GM18511 (cell line): ENCODE measurements at regions not wholly inside any gene's neighbourhood (a gene's known extent, or its start where the extent isn't known, plus 50 kb on each side); places are given as distances from the start of the nearest gene placed in this dataset.
A peak's percentile ranks its signal among the peaks of the same experiment; 100 is the strongest.

Source experiments
- ATAC-seq: cut with Tn5 transposase; IDR thresholded peaks from one replicate; pipeline ENCODE4 v1.9.1; 2021; ENCODE audit warnings: mild to moderate bottlenecking, moderate library complexity; ENCODE audit not compliant: unreplicated experiment

DNA sequence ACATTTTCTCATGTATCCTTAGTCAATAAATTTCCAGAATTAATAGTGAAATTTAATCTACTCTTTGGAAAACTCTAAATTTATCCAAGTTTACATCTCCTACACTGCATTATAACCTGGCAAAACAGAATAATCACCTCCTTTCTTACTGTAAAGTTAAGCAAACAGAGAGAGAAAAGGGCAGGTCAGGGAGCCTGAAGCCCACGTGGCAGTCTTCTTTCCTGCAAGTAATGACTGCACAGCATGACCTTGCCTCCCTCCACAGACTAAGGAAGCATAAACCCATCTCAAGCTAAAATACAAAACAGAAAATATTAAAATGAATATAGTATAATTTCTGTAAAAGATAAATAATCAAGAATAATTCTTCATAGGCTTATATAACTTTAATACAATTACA is 1153.0 kb downstream of the C4orf33 start:
- no peak for ATAC-seq

DNA sequence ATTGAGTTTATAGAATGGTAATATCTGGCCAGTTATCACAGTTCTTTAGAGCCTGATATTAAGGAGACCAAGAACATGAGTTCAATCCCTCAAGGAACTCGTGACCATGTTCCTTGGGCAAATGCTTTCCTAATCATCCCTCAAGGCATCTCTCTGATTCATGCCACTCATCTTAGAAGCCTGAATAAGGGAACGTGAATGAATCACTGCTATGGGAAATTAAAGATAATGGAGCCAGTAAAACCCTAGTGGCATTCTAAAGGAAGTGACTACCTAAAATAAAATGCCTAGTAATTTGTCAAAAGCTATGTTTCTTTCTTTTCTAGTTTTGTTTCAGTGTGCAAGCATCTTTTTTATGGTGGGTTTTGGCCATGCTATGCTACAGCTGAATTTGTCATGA is 1161.3 kb downstream of the C4orf33 start:
- no peak for ATAC-seq

DNA sequence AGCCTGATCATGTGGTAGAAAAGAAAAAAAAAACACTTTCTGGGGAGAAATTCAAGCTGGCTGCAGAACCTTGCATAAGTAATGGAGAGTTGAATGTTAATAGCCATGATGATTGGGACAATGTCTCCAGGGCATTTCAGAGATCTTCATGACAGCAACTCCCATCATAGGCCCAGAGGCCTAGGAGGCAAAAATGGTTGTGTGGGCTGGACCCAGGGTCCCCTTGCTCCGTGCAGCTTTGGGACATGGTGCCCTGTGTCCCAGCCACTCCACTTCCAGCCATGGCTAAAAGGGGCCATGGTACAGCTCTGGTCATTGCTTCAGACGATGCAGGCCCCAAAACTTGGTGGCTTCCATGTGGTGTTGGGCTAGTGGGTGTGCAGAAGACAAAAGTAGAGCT is 1170.9 kb downstream of the C4orf33 start:
- ATAC-seq, result no peak

DNA sequence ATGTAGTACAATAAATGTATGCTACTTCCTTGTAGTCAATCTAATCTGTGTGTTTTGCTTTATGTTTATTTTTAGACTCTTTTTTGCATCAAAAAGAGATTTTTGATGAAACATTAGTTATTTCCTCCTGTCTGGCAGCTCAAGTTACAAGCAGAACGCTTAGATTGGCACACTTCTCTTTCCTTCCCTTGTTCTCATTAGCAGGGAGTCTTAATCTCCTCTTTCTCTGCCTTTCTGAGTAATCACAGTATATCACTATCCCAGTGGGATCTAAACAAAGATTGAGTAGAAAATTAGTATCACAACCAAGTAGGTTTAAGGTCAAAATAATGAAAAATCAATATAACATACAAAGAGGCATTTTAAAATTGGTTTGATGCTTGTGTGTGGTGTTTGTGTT is 1192.6 kb downstream of the C4orf33 start:
- ATAC-seq, result no peak

DNA sequence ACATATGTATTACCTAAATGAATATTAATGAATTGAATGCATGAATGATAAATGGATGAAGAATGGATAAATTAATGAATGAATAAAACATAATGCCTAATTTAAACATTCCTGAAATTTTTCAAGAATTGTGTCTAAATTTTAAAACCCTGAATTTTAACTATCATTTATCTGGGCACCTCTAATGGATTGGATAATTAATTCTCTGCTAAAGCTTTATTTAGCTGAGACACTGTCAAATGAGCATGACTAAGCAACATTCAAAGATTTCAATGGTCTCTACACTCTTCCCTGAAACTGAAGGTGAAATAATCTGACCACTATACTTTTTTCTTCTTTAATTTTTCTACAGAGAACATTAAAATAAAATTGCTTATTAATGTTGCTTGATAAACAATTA is 1197.7 kb downstream of the C4orf33 start:
- no peak for ATAC-seq

DNA sequence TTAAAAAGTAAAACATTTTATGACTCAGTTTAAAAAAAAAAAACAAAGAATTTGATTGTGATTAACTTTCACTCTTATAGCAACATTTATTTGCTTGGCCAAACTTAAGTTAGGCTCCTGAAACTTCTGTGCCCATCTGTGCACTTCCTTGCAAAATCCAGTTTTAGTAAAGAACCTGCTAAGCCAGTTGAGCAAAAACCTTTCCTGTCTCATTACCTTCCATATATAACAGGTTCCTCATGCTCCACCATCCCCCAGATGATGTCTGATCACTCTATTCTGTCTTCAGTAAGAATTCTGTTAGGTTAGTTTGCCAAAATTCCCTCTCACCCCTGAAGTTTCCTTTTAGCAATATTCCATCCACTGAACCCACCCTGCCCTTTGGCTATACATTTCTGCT is 1200.5 kb downstream of the C4orf33 start:
- ATAC-seq, result no peak

DNA sequence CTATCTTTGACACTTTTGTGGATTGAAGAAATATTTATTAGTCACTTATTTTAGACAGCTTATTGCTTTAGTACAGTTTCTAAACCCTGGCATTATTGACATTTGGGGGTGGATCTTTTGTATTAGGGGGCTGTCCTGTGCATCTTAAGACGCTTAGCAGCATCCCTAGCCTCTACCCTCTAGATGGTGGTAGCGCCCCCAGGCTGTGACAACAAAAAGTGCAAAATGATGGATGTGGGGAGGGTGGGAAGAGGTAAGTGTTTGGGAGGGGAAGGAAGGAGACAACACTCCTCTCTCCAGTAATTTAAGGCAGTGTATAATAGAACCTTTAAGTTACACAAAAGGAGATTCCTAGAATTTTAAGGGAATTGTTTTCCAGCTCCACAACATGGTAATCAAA is 1210.6 kb downstream of the C4orf33 start:
- no peak for ATAC-seq

DNA sequence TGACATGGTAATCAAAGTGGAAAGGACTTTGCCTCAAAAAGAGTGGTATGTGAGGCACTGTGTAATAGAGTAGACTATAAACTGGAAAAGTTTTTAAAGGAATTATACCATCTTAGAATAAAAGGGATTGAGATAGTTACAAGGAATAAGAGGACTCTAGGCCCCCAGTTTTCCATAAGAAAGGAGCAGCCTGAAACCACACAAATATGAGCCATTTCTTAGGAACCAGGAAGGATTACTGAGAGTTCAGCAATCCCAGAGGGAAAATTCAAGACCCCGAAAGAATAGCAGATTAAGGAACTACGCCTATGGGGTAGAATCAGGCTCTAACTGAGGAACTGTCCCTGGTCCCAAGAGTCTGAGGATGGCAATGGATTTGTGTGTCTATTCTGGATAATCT is 1213.3 kb downstream of the C4orf33 start:
- ATAC-seq, result no peak

DNA sequence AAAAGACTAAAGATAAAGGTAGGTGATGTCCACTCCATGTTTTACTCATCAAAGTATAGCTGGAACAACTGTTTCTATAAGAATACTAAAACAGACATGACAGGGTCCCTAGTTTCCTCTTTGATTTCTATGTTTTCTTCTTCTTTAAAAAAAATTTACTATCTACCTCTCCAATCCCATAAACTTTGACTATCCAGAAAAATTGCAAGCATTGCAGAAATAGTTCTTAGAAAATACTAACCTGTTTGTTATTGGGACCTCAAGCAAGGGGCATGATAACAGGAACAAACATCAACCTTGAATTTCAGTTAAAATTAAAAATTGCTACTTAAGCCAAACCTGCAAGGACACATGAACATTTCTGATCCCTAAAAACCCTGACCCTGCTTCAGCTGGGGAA is 1226.5 kb downstream of the C4orf33 start:
- ATAC-seq, result no peak

DNA sequence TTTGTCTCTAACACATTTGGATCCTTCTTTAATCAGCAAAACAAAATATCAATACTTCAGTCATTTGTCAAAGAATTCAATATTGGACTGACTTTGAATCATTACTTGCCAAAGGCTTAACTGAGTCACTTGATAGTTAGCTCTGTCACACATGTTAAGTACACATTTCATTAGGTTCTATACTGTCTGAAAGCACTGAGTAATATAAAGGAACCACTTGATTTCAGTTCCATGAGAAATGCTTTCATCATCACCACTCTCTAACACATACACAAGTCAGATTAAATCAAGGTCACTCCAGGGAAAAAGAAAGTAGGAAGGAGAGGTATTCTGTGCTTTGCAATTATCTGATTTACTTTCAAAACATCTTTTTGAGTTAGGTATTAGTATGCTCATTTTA is 1233.1 kb downstream of the C4orf33 start:
- no peak for ATAC-seq

DNA sequence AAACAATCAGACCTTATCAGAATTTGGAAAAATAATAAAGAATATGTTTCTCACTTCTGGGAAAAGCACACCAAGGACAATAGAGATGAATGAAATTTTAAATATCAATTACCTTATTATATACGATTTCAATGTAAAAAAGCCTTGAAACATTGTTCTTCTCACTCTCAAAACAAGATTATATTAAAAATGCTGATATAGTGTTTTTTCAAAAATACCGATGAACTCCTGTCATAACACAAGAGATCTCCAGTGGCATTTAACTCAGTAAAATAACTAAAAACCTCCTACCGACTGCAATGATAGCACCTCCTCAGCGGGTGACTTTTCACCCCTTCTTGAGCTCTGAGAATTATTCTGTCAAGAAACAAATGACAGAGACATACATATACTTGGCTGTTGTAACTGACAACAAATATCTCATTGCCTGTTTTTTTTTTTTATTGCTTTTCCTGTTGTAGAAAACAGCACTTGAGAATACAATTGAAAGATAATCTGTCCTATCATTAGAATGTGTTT is 1237.3 kb downstream of the C4orf33 start:
- ATAC-seq, result no peak

DNA sequence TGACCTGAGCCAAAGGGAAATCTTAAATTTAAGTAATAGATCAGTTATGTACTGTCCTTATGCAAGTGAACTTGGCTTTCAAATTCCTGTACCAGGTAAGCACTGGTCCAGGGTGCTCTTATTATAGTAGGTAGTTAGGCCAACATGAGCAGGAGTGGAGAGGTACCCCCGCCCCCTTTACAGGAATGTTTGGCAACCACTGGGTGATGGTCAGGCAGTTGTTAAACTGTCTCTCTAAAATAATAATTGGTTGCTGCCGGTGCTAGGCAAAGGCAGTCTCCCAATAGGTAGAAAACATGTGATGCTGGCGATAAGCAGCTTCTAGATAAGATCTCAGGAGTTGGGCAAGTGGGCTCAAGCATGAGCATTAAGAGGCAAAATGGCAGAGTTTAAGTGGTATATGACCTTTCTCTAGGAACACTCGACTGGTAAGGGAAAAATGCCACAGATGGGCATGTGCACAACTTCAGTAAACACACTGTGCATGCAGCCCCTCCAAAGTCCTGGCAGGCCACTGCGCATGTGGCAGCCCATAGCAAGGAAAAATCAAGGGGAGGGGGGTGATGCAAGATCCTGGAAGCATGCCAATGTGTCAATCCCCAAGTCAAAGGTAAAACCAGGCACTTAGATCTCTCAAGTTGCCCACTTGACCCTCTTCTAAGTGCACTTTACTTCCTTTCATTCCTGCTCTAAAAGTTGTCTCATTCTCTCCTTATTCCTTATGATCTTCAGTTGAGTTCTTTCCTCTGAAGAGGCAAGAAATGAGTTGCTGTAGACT is 1239.7 kb downstream of the C4orf33 start:
- ATAC-seq, result no peak

DNA sequence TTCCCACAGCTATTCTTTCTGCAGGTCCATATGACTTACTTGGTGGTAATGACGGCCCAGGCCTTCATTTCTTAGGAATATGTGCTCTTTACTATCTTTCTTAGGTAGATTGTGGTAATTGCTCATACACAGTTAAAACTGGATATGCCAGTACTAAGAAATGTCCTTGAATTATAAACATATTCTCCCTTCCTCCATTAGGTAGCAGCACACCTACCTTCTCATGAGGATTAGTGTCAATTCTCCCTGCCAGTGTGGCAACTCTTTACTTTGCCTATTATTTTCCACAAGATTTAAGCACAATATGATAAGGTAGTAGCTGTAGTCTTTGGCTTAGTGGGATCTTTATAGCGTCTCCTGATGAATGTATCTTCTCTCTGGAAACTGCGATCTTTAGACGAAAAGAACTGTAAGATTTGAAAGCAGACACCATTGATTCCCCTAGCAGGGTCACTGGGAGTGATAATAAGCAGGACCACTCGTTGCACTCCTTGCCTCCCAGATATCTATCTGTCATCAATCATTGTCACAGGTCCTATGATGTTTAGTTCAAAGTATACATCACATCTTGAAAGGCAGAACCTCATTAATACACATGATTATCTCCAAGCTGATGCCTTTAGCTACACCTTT is 1240.7 kb downstream of the C4orf33 start:
- peak; percentile 90 for ATAC-seq

DNA sequence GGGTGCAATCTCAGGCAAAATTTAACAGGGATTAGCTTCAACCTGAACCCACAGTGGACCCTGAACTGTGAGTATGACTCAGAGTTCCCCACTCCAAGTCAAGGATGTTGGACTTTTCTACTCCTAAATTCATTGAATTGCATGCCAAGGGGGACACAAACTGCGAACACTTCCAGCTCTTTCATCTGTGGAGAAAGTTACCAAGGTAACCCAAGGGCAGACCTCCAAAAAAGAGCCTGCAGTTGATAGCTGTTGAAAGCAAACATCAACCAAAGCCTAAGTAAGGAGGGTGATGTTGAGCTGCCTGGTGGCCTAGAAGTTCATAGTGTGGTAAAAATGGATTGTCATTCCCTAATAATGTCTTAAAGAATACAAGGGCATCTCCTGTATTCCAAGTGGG is 1242.9 kb downstream of the C4orf33 start:
- ATAC-seq, result no peak

DNA sequence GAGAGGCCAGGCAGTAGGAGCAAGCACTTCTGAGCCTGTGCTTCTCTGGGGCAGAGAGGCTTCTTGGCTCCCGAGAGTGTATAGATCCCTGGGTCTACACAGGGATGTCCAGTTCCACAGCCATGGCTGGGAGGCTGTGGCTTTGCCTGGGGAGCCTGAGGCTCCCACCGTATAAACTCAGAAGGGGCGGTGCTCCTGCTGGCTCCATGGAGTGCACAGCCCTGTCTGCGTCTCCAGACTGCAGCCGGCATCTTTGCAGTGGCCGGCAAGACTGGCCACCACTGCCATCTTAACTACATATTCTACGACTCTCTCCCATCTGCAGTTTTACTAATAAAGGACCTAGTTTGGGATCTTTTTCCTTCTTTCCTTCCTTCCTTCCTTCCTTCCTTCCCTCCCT is 1253.8 kb downstream of the C4orf33 start:
- ATAC-seq, result no peak

DNA sequence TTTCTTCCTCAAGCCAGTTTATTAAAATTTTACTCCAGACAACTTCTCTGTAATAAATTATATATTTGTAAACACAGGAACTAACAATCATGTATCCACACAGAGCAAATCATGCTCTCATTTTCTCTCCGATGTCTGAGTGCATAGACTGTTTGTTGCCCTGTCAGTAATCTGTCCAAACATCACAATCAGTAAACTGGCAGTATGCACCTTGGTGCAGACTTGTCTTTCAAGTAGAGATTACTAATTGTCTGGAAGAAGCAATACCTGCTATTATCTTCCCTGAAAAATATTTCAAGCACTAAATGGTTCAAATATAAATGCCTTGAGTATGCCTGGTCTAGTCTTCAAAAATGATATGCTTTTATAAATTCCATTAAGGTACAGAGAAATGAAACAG is 1260.9 kb downstream of the C4orf33 start:
- ATAC-seq, result no peak

DNA sequence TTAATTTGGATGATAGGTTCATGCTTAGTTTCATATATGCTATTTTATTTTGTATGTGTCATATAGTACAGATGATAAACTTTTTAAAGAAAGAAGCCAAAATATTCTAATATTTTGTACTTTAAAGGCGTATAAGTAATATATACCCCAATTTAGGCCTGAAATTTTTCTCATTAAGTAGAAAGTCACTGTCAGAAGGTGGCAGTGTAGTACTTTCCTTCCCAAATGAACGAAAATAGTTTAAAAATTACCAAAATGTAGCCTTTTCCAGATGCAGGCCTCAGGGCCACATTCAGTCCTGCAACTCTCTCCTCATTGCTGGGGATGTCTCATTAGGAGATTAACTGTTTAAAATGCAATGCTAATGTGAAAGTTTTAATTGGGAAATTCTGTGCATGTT is 1263.6 kb downstream of the C4orf33 start:
- no peak for ATAC-seq

DNA sequence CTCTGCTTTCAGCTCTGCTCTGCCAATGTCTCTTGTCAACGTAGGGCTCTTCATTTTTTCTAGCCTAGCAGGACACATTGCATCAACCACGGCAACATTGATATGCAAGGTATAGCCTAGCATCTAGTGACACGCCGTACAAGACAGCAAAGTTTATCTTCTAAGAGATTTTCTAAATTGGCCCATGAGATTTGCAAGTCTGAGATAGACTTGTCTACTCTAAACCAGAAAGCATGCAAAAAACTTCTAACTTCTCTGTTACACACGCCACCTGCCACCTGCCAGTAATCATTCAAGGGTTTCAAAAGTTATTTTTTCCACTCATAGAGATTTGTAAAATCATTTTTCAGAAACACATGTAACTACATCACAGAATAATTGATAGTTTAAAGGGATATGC is 1265.7 kb downstream of the C4orf33 start:
- ATAC-seq, result no peak

DNA sequence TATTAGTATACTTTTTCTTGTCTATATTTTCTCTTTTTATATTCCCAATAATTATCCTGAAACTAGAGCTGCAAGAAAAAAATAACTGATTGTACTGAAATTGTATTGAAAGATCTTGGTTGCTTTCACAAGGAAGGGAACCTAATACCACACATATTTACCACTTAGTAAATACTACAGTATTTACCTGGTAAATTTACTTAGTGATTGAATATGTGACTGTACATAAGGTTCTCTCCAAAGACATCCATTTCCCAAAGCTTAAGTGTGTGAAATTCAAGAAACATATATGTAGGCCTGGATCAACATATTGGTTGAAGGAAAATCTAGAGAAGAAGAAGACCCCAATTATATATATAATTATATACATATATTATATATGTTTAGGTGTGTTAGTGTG is 1272.7 kb downstream of the C4orf33 start:
- ATAC-seq, result no peak

DNA sequence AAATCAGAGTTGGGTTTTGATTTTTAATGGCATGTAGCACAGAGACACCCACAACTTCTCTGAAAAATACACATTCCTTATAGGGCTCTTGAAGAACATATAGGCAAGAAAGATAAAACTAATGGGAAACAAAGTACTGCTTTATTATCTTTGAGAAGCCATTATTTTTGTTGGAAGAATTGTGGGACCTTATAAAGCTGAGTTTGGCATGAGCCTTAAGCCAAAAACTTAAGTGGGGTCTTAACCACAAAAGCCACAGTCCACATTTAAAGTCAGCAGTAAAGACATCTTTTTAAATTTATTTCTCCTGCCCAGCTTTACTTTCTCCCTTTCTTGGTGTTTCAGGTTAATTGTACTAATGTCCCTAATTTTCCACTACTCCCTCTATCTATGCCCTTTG is 1297.3 kb downstream of the C4orf33 start:
- no peak for ATAC-seq

DNA sequence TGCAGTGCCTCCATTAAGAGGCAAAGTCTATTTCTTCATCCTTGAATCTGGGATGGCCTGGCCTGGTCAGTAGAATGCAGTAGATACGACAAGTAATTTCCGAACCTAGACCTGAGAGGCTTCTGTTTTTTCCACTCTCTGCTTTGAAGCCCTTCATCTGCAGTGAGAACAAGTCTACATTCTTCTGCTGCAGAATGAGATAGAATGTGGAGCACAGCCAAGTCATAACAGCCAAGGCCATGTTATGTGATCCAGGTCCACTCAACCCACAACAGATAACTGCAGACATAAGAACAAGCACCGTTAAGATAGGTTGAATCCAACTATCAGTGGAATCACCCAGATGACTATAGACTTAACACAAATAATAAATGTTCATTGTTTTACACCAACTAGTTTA is 1297.7 kb downstream of the C4orf33 start:
- no peak for ATAC-seq

DNA sequence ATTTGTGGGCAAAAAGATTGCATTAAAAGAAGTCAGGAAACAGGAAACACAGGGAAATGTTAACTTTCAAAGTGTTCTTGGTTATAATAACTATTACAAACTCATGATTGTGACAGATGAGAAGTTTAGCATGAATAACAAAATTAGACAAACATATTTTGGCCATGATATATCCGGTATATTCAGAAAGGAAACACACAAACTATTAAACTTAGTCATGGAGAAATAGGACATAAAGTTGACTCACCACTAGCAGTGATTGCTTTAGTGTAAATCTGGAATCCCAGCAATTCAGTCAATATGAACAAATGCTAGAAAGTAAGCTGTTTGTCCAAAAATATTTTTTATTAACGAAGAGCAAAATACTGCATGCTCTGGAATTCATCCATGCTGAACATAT is 1299.9 kb downstream of the C4orf33 start:
- ATAC-seq, result no peak

DNA sequence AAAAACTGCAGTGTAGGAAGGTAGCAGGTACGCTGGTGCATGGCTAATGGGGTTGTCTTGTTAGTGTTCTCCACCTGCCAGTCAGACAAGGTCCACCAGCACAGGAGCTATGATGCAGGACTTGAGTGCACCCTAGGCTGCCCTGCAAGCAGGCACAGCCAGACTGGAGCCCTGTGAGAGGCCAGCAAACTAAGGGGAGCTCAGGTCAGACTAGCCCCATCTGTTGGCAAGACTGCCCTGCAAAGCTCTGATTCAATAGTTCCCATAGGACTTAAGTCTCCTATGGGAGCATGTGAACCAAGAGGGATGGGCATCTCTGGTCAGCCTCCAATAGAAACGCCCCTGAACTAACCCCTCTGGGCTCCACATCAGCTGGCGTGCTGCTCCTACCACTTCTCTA is 1307.3 kb downstream of the C4orf33 start:
- ATAC-seq, result no peak
